Esophagus squamous epithelium (tissue), 5 donors: ENCODE measurements at regions not wholly inside any gene's neighbourhood (a gene's known extent, or its start where the extent isn't known, plus 50 kb on each side); places are given as distances from the start of the nearest gene placed in this dataset.

ENCODE experiments used
- DNase-seq: peaks from one replicate; lab custom pipeline; 2025; lab: John Stamatoyannopoulos, UW
- H3K27ac ChIP-seq, 4 donors: fragments of 200-600 bp; sonication (generic); one replicate each; pipeline ENCODE4 v1.5.1; 2016 to 2019; ENCODE audit warnings: mild to moderate bottlenecking in 1 of 4
- H3K27me3 ChIP-seq, 4 donors: fragments of 200-600 bp; sonication (generic); 1 replicate in 3 of 4; 2 replicates in 1 of 4; pipeline versions ENCODE4 v1.5.1 to v1.6.0; 2017 to 2021; ENCODE audit warnings: antibody characterized with exemption in 1 of 4
- H3K36me3 ChIP-seq, 3 donors: fragments of 200-600 bp; sonication (generic); one replicate each; pipeline ENCODE4 v1.5.1; 2016 to 2019
- H3K4me1 ChIP-seq, 3 donors: fragments of 200-600 bp; sonication (generic); one replicate each; pipeline ENCODE4 v1.5.1; 2017 to 2019
- H3K4me3 ChIP-seq, 4 donors: fragments of 200-600 bp; sonication (generic); 1 replicate in 3 of 4; 2 replicates in 1 of 4; pipeline ENCODE4 v1.5.1; 2016 to 2019; ENCODE audit warnings: mild to moderate bottlenecking in 2 of 4, moderate library complexity in 1 of 4
- H3K9me3 ChIP-seq, 3 donors: fragments of 200-600 bp; sonication (generic); one replicate each; pipeline ENCODE4 v1.5.1; 2016 to 2019
- POLR2A ChIP-seq, 4 donors: fragments of 450-650 bp; IDR thresholded peaks; one replicate each; pipeline ENCODE4 v1.6.1; 2017; ENCODE audit warnings: antibody characterized with exemption in 4 of 4, mild to moderate bottlenecking in 4 of 4, moderate library complexity in 3 of 4
- WGBS, 2 donors: methylation state at CpG; one replicate each; pipeline ENCODE4 v1.1.5; 2018; 5-methylcytosine and 5-hydroxymethylcytosine counted together
- intact Hi-C: fragments of 100-400 bp; cut with DNase I; formaldehyde crosslinking; loops from one replicate; pipeline ENCODE4 v1.15.0; 2022
- TF ChIP-seq, protein P1 (sequence below), 6 experiments: fragments of 450-650 bp in 4 of 6; fragments of 200-600 bp in 2 of 6; sonication (generic) in 2 of 6; IDR thresholded peaks; one replicate each; pipeline ENCODE4 v1.5.1; 2016 to 2019; ENCODE audit warnings: antibody characterized with exemption in 6 of 6, mild to moderate bottlenecking in 4 of 6, moderate library complexity in 4 of 6
- donor health status: DM: yes; HTN: yes; CAD: no.

DNA sequence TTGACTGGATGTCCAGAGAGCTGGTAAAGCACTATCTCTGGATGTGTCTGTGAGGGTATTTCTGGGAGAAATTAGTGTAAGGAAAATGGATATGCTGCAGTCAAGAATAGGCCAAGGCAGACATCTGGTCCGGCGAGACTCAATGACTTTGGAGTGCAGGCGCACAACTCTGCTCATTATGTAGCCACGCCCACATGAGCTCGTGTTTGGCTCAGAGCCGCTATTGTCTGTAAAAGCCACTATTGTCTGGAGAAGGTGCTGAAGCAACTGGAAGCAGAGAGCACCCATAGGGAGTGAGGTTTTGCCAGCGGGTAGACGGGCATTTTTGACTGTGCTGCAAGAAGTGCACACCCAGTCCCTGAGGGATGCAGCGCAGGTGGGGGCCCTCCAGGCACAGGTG is 305.0 kb upstream of the POU3F2 start:
- Histone ChIP-seq H3K27ac (no peak overlapping the region), H3K4me1 (no peaks in the 10 kb centered on the region), H3K4me3 (no peak overlapping the region), H3K27me3 (no peaks in the 10 kb centered on the region), H3K36me3 (no peaks in the 10 kb centered on the region), H3K9me3 (peaks cover 0 to 4% (median 0%) of the 10 kb centered on the region in 3 donors)
- 78 to 84% methylated on average over 4 to 9 of the region's 9 CpGs for WGBS, 2 donors
- no peak for DNase-seq
- TF ChIP-seq, protein P1, sequence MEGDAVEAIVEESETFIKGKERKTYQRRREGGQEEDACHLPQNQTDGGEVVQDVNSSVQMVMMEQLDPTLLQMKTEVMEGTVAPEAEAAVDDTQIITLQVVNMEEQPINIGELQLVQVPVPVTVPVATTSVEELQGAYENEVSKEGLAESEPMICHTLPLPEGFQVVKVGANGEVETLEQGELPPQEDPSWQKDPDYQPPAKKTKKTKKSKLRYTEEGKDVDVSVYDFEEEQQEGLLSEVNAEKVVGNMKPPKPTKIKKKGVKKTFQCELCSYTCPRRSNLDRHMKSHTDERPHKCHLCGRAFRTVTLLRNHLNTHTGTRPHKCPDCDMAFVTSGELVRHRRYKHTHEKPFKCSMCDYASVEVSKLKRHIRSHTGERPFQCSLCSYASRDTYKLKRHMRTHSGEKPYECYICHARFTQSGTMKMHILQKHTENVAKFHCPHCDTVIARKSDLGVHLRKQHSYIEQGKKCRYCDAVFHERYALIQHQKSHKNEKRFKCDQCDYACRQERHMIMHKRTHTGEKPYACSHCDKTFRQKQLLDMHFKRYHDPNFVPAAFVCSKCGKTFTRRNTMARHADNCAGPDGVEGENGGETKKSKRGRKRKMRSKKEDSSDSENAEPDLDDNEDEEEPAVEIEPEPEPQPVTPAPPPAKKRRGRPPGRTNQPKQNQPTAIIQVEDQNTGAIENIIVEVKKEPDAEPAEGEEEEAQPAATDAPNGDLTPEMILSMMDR (IDR thresholded peaks at IDR 0.05) = no peak
- TF ChIP-seq POLR2A (IDR thresholded peaks at IDR 0.05) = no peak
- intact Hi-C loops = no loop called here

DNA sequence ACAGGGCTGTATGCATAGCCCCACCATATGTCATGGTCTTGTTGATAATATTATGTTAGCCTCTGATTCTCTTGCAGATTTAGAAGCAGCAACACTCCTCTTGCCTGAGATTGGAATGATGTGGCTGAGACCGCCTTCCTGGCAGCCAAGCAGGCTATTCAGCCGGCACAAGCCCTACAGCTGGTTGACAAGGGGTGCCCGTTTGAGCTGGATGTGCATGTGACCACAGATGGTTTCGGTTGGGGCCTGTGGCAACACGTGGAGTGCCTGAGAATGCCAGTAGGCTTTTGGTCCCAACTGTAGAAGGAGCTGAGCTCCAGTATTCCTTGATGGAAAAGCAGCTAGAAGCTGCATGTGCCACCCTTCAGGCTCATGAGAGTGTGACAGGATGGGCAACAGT is 303.6 kb upstream of the POU3F2 start:
- TF ChIP-seq, protein P1 (IDR thresholded peaks at IDR 0.05) = no peak
- no peak for TF ChIP-seq POLR2A (IDR thresholded peaks at IDR 0.05)
- H3K4me3 ChIP-seq = no peak overlapping the region
- no peaks in the 10 kb centered on the region for H3K27me3 ChIP-seq
- DNase-seq = no peak
- H3K36me3 ChIP-seq = no peaks in the 10 kb centered on the region
- 60% methylated on average over 1 of the region's 5 CpGs; no CpG with 5 or more reads in 1 of the 2 donors for WGBS, 2 donors
- peaks cover 0 to 4% (median 0%) of the 10 kb centered on the region in 3 donors for H3K9me3 ChIP-seq
- intact Hi-C loops = no loop called here
- H3K4me1 ChIP-seq = no peaks in the 10 kb centered on the region
- H3K27ac ChIP-seq = no peak overlapping the region

DNA sequence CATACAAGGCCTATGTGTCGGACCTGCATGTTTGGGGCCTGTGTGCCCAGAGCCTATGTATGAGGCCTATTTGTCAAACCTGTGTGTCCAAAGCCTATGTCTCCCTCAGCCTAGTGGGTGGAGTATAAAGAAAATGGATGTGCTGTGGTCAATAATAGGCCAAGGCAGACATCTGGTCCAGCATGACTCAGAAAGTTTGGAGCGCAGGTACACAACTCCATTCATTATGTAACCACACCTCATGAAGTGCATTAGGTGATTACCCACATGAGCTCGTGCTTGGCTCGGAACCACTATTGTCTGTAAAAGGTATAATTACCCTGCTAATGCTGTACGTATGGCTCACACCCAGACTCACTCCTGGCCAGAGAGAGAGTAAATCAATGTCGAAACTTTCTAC is 302.4 kb upstream of the POU3F2 start:
- no peak overlapping the region for H3K27ac ChIP-seq
- intact Hi-C loops = no loop called here
- no peaks in the 10 kb centered on the region for H3K27me3 ChIP-seq
- H3K9me3 ChIP-seq = peaks cover 0 to 4% (median 0%) of the 10 kb centered on the region in 3 donors
- 75 to 78% methylated on average over 6 of the region's 6 CpGs for WGBS, 2 donors
- H3K36me3 ChIP-seq = no peaks in the 10 kb centered on the region
- H3K4me3 ChIP-seq = no peak overlapping the region
- no peaks in the 10 kb centered on the region for H3K4me1 ChIP-seq
- no peak for DNase-seq
- no peak for TF ChIP-seq POLR2A (IDR thresholded peaks at IDR 0.05)
- TF ChIP-seq, protein P1 (IDR thresholded peaks at IDR 0.05) = no peak

GRCh38 chr6:98539741-98540140 is 294.6 kb upstream of the POU3F2 start:
- Histone ChIP-seq H3K9me3 (no peaks in the 10 kb centered on the region), H3K36me3 (no peaks in the 10 kb centered on the region), H3K27me3 (no peaks in the 10 kb centered on the region), H3K27ac (no peak overlapping the region), H3K4me1 (no peaks in the 10 kb centered on the region), H3K4me3 (no peak overlapping the region)
- TF ChIP-seq, protein P1 (IDR thresholded peaks at IDR 0.05) = no peak
- no peak for TF ChIP-seq POLR2A (IDR thresholded peaks at IDR 0.05)
- 72 to 81% methylated on average over 2 of the region's 2 CpGs for WGBS, 2 donors
- intact Hi-C loops = no loop called here
- DNase-seq = no peak

- Histone ChIP-seq H3K4me1 (no peaks in the 10 kb centered on the region), H3K9me3 (no peaks in the 10 kb centered on the region), H3K27me3 (no peaks in the 10 kb centered on the region), H3K4me3 (no peak overlapping the region), H3K27ac (no peak overlapping the region), H3K36me3 (no peaks in the 10 kb centered on the region)
- intact Hi-C loops = no loop called here
- no peak for DNase-seq
- WGBS, 2 donors = 48 to 55% methylated on average over 2 of the region's 2 CpGs
- TF ChIP-seq, protein P1 (IDR thresholded peaks at IDR 0.05) = no peak
- TF ChIP-seq POLR2A (IDR thresholded peaks at IDR 0.05) = no peak
Measured at GRCh38 chr6:98546376-98546775, 288.0 kb upstream of the POU3F2 start.
